K562 (cell line): ENCODE measurements at regions not wholly inside any gene's neighbourhood (a gene's known extent, or its start where the extent isn't known, plus 50 kb on each side); places are given as distances from the start of the nearest gene placed in this dataset.
A peak's percentile ranks its signal among the peaks of the same experiment; 100 is the strongest.

Experiments
- CTCF ChIP-seq, 3 experiments: IDR thresholded peaks in 2 of 3; conservative IDR thresholded peaks in 1 of 3; 2 replicates each; pipeline ENCODE4 v1.5.1; 2011 to 2012; ENCODE audit warnings: low read length in 3 of 3, mild to moderate bottlenecking in 3 of 3, control low read depth in 2 of 3, improper control_type of control experiment in 1 of 3, inconsistent platforms in 1 of 3, low read depth in 1 of 3, mixed read lengths in 1 of 3, moderate library complexity in 1 of 3; ENCODE audit not compliant: insufficient read depth in 2 of 3
- DEAF1 ChIP-seq: fragments of 450-650 bp; formaldehyde crosslinking; IDR thresholded peaks from 2 replicates; pipeline ENCODE4 v1.4.0; 2020; ENCODE audit warnings: mild to moderate bottlenecking, moderate library complexity
- MEF2A ChIP-seq: IDR thresholded peaks from 2 replicates; pipeline ENCODE4 v1.6.1; 2011; ENCODE audit warnings: low read depth, mild to moderate bottlenecking, low read length, moderate library complexity; ENCODE audit not compliant: control insufficient read depth
- MEIS2 ChIP-seq: fragments of 450-650 bp; IDR thresholded peaks from 2 replicates; pipeline ENCODE4 v1.6.1; 2014; ENCODE audit warnings: mild to moderate bottlenecking; ENCODE audit not compliant: partially characterized antibody
- SMC3 ChIP-seq: conservative IDR thresholded peaks from 2 replicates; pipeline ENCODE4 v1.6.1; 2011; ENCODE audit warnings: low read depth, low read length, improper control_type of control experiment; ENCODE audit not compliant: insufficient read depth
- TF ChIP-seq, protein P1 (sequence below), 2 experiments: fragments of 450-650 bp; formaldehyde crosslinking in 1 of 2; IDR thresholded peaks; 2 replicates each; pipeline versions ENCODE4 v1.4.0 to v1.6.1; 2014 to 2020; ENCODE audit warnings: mild to moderate bottlenecking in 2 of 2, borderline replicate concordance in 1 of 2, low read depth in 1 of 2

- TF ChIP-seq, protein P1, sequence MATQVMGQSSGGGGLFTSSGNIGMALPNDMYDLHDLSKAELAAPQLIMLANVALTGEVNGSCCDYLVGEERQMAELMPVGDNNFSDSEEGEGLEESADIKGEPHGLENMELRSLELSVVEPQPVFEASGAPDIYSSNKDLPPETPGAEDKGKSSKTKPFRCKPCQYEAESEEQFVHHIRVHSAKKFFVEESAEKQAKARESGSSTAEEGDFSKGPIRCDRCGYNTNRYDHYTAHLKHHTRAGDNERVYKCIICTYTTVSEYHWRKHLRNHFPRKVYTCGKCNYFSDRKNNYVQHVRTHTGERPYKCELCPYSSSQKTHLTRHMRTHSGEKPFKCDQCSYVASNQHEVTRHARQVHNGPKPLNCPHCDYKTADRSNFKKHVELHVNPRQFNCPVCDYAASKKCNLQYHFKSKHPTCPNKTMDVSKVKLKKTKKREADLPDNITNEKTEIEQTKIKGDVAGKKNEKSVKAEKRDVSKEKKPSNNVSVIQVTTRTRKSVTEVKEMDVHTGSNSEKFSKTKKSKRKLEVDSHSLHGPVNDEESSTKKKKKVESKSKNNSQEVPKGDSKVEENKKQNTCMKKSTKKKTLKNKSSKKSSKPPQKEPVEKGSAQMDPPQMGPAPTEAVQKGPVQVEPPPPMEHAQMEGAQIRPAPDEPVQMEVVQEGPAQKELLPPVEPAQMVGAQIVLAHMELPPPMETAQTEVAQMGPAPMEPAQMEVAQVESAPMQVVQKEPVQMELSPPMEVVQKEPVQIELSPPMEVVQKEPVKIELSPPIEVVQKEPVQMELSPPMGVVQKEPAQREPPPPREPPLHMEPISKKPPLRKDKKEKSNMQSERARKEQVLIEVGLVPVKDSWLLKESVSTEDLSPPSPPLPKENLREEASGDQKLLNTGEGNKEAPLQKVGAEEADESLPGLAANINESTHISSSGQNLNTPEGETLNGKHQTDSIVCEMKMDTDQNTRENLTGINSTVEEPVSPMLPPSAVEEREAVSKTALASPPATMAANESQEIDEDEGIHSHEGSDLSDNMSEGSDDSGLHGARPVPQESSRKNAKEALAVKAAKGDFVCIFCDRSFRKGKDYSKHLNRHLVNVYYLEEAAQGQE (IDR thresholded peaks at IDR 0.05; ENCODE audit: borderline replicate concordance), result peak; percentile 78
- TF ChIP-seq, protein P1 (CRISPR knock-in tag; IDR thresholded peaks at IDR 0.05; ENCODE audit: low read depth), result no peak
- TF ChIP-seq DEAF1, result peak; percentile 73
- no peak for TF ChIP-seq MEF2A
- peak; percentile 75 for TF ChIP-seq SMC3
- TF ChIP-seq MEIS2, result peak; percentile 43
- TF ChIP-seq CTCF (IDR thresholded peaks at IDR 0.05 in 2 of 3, conservative IDR thresholded peaks at IDR 0.05 in 1 of 3; ENCODE audit: insufficient read depth in 2 of 3, low read depth in 1 of 3, low read length in 3 of 3), result peak; percentile 69 to 83 (median 73)
These were observed 58.4 kb upstream of the PHF24 start (continued) for GRCh38 chr9:34899535-34900158.
